HCT116 (cell line): ENCODE measurements at regions not wholly inside any gene's neighbourhood (a gene's known extent, or its start where the extent isn't known, plus 50 kb on each side); places are given as distances from the start of the nearest gene placed in this dataset.

Experiments
- ATAC-seq: fragments of 200-7000 bp; cut with Tn5 transposase; 2 replicates; pipeline ENCODE4 v1.9.1; 2020; ENCODE audit warnings: mild to moderate bottlenecking, moderate library complexity
- BruUV-seq: library from RNA; stranded (reverse); fragments of 400-500 nt; replicated peaks from 2 replicates; lab custom pipeline; 2021; lab: Mats Ljungman, UMichigan
- CTCF ChIA-PET: fragments of 300-600 bp; sonication (Branson Sonifier 250); formaldehyde crosslinking; loops from one replicate; lab custom pipeline; 2021; ENCODE audit warnings: antibody characterized with exemption; lab: Charles Lee
- POLR2A ChIA-PET: fragments of 300-600, 350-600 bp; sonication (Branson Sonifier 250); formaldehyde crosslinking; loops from one replicate; lab custom pipeline; 2021; ENCODE audit warnings: antibody characterized with exemption; lab: Charles Lee
- RAD21 ChIA-PET, 2 experiments: fragments of 300-600 bp; sonication (Branson Sonifier 250); formaldehyde crosslinking; loops; one replicate each; lab custom pipeline; 2023; ENCODE audit warnings: low total read pairs in 2 of 2; ENCODE audit not compliant: uncharacterized antibody in 2 of 2, unreplicated experiment in 2 of 2, low non-redundant PET in 1 of 2; lab: Charles Lee
- DNase-seq: peaks from one replicate; pipeline ENCODE4 v3.0.0-alpha.2; 2010; ENCODE audit warnings: low read depth, low spot score
- H2AFZ ChIP-seq: fragments of 200-600 bp; shearing (Covaris generic), sonication (generic); 2 replicates; pipeline ENCODE4 v1.6.1; 2017; ENCODE audit warnings: low read depth, mixed run types, mixed read lengths, antibody characterized with exemption, low read length; ENCODE audit not compliant: poor library complexity, severe bottlenecking
- H3K27ac ChIP-seq: 2 replicates; pipeline ENCODE4 v1.5.1; 2012; ENCODE audit warnings: low read depth, low read length
- H3K27me3 ChIP-seq: fragments of 200-600 bp; sonication (generic); 2 replicates; pipeline ENCODE4 v1.6.1; 2016; ENCODE audit warnings: mixed run types, low read length, mixed read lengths; ENCODE audit not compliant: insufficient read depth
- H3K36me3 ChIP-seq, 2 experiments: fragments of 200-500 bp in 1 of 2; fragments of 200-600 bp in 1 of 2; sonication (Bioruptor generic) in 1 of 2; sonication (generic) in 1 of 2; 2 replicates each; pipeline versions ENCODE4 v1.5.1 to v1.6.1; 2014 to 2016; ENCODE audit warnings: low read length in 2 of 2, inconsistent platforms in 1 of 2, mixed read lengths in 1 of 2, mixed run types in 1 of 2; ENCODE audit not compliant: insufficient read depth in 2 of 2, control insufficient read depth in 1 of 2
- H3K4me1 ChIP-seq, 2 experiments: fragments of 200-600 bp in 1 of 2; sonication (generic) in 1 of 2; 2 replicates each; pipeline versions ENCODE4 v1.5.1 to v1.6.1; 2012 to 2017; ENCODE audit warnings: low read length in 2 of 2, inconsistent platforms in 1 of 2, mild to moderate bottlenecking in 1 of 2, mixed read lengths in 1 of 2, mixed run types in 1 of 2, moderate library complexity in 1 of 2; ENCODE audit not compliant: insufficient read depth in 2 of 2, control insufficient read depth in 1 of 2
- H3K4me2 ChIP-seq: fragments of 200-600 bp; sonication (generic); 2 replicates; pipeline ENCODE4 v1.6.1; 2017; ENCODE audit warnings: mixed run types, low read length, mixed read lengths
- H3K4me3 ChIP-seq, 2 experiments: fragments of 200-600 bp in 1 of 2; sonication (generic) in 1 of 2; replicated peaks in 1 of 2; 2 replicates each; pipeline ENCODE4 v1.5.1; 2011 to 2016; ENCODE audit warnings: low read length in 2 of 2, control low read depth in 1 of 2, low read depth in 1 of 2, mild to moderate bottlenecking in 1 of 2, mixed read lengths in 1 of 2, mixed run types in 1 of 2
- H3K79me2 ChIP-seq: fragments of 200-600 bp; sonication (generic); 2 replicates; pipeline ENCODE4 v1.6.1; 2017; ENCODE audit warnings: mild to moderate bottlenecking, mixed run types, low read length, moderate library complexity, mixed read lengths; ENCODE audit not compliant: insufficient read depth
- H3K9ac ChIP-seq: fragments of 200-600 bp; sonication (generic); 2 replicates; pipeline ENCODE4 v1.6.1; 2016; ENCODE audit warnings: low read length, mixed read lengths
- H3K9me2 ChIP-seq: fragments of 200-600 bp; sonication (generic), shearing (Covaris generic); 2 replicates; pipeline ENCODE4 v1.6.1; 2017; ENCODE audit warnings: mixed run types, mild to moderate bottlenecking, moderate library complexity; ENCODE audit not compliant: insufficient read depth
- H3K9me3 ChIP-seq, 2 experiments: fragments of 200-500 bp in 1 of 2; fragments of 200-600 bp in 1 of 2; sonication (Bioruptor generic) in 1 of 2; sonication (generic) in 1 of 2; 2 replicates each; pipeline ENCODE4 v1.6.1; 2014 to 2017; ENCODE audit warnings: low read length in 2 of 2, mixed read lengths in 2 of 2, inconsistent platforms in 1 of 2, low read depth in 1 of 2, mild to moderate bottlenecking in 1 of 2, mixed run types in 1 of 2, moderate library complexity in 1 of 2; ENCODE audit not compliant: control insufficient read depth in 1 of 2, insufficient read depth in 1 of 2
- H4K20me1 ChIP-seq: fragments of 200-600 bp; sonication (generic), shearing (Covaris generic); 2 replicates; pipeline ENCODE4 v1.6.1; 2017; ENCODE audit warnings: mixed run types, mild to moderate bottlenecking, moderate library complexity; ENCODE audit not compliant: insufficient read depth
- CEBPB ChIP-seq: IDR thresholded peaks from 2 replicates; pipeline ENCODE4 v1.6.1; 2012; ENCODE audit warnings: low read depth
- CTCF ChIP-seq, 3 experiments: fragments of 200-600 bp in 1 of 3; sonication (generic) in 1 of 3; IDR thresholded peaks in 2 of 3; conservative IDR thresholded peaks in 1 of 3; 2 replicates each; pipeline ENCODE4 v1.5.1; 2012 to 2017; ENCODE audit warnings: low read depth in 2 of 3, low read length in 2 of 3, antibody characterized with exemption in 1 of 3, borderline replicate concordance in 1 of 3, control low read depth in 1 of 3, mild to moderate bottlenecking in 1 of 3, mixed read lengths in 1 of 3, mixed run types in 1 of 3, moderate library complexity in 1 of 3; ENCODE audit not compliant: insufficient read depth in 1 of 3
- EGR1 ChIP-seq: IDR thresholded peaks from 2 replicates; pipeline ENCODE4 v1.6.1; 2012; ENCODE audit warnings: low read depth
- ELF1 ChIP-seq: IDR thresholded peaks from 2 replicates; pipeline ENCODE4 v1.6.1; 2012; ENCODE audit warnings: low read depth, borderline replicate concordance
- EZH2 ChIP-seq: fragments of 200-600 bp; sonication (generic); IDR thresholded peaks from 2 replicates; pipeline ENCODE4 v1.6.1; 2017; ENCODE audit warnings: antibody characterized with exemption, mixed run types
- EZH2phosphoT487 ChIP-seq: fragments of 200-600 bp; IDR thresholded peaks from 2 replicates; pipeline ENCODE4 v1.6.1; 2018; ENCODE audit warnings: antibody characterized with exemption, borderline replicate concordance
- FOSL1 ChIP-seq: IDR thresholded peaks from 2 replicates; pipeline ENCODE4 v1.6.1; 2012; ENCODE audit warnings: low read depth
- JUND ChIP-seq: IDR thresholded peaks from 2 replicates; pipeline ENCODE4 v1.6.1; 2012
- POLR2A ChIP-seq: IDR thresholded peaks from 2 replicates; pipeline ENCODE4 v1.7.0; 2011; ENCODE audit warnings: borderline replicate concordance; ENCODE audit not compliant: insufficient read depth, insufficient read length; ENCODE audit errors: extremely low read depth
- RAD21 ChIP-seq: IDR thresholded peaks from 2 replicates; pipeline ENCODE4 v1.6.1; 2012; ENCODE audit warnings: low read depth, mild to moderate bottlenecking
- SIN3A ChIP-seq: IDR thresholded peaks from 2 replicates; pipeline ENCODE4 v1.6.1; 2012; ENCODE audit warnings: low read depth
- TCF7L2 ChIP-seq: IDR thresholded peaks from 2 replicates; pipeline ENCODE4 v1.7.0; 2011; ENCODE audit warnings: borderline replicate concordance, inconsistent platforms; ENCODE audit not compliant: insufficient read depth, insufficient read length; ENCODE audit errors: extremely low read depth
- YY1 ChIP-seq: IDR thresholded peaks from 2 replicates; pipeline ENCODE4 v1.6.1; 2011; ENCODE audit warnings: low read length, low read depth, moderate library complexity, mild to moderate bottlenecking; ENCODE audit not compliant: insufficient replicate concordance; ENCODE audit errors: extremely low read depth
- intact Hi-C: fragments of 100-400 bp; cut with micrococcal nuclease; formaldehyde crosslinking; loops from 2 replicates; pipeline ENCODE4 v1.10.0; 2022
- TF ChIP-seq, protein P1 (sequence below): IDR thresholded peaks from 2 replicates; pipeline ENCODE4 v1.6.1; 2011; ENCODE audit warnings: mild to moderate bottlenecking, low read length, moderate library complexity; ENCODE audit not compliant: insufficient replicate concordance; ENCODE audit errors: extremely low read depth
- TF ChIP-seq, protein P2 (sequence below): IDR thresholded peaks from 2 replicates; pipeline ENCODE4 v1.6.1; 2012
- TF ChIP-seq, protein P3 (sequence below): IDR thresholded peaks from 2 replicates; pipeline ENCODE4 v1.6.1; 2012; ENCODE audit warnings: low read depth

DNA sequence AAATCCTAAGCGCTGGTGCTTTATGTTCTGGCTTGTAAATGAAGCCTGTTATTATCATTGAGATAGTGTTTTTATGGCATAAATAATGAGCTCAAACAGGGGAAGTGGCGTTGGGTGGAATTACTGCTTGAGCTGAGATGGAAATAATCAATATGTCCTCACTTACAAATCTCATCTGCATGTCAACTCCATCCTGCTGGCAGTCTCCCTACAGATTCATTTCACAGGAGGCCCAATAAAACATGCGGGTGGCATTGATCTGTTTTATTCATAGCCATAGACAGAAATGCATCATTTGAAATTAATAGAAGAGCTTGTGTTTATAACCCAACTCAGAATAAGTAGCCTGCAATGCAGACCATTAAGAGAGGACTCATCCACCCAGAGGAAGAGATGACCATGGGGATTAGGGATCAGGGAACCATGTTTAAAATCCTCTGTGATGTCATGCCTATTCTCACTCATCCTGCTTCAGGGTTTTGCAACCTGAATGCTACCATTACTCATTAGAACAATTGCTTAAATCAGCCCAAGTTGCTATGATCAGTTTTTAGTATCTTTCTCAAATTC, 680.4 kb downstream of the TLR4 start:
- H2AFZ ChIP-seq, result no peak overlapping the region
- no peak for DNase-seq
- BruUV-seq, result no TSS peak
- no peaks in the 10 kb centered on the region for H3K79me2 ChIP-seq
- H3K4me1 ChIP-seq, result no peaks in the 10 kb centered on the region
- H3K27ac ChIP-seq, result no peak overlapping the region
- H3K27me3 ChIP-seq, result no peaks in the 10 kb centered on the region
- no peaks in the 10 kb centered on the region for H3K36me3 ChIP-seq
- H3K4me3 ChIP-seq, result no peak overlapping the region
- ChIA-PET CTCF (no interaction called here), RAD21 (no interaction called here), POLR2A (no interaction called here)
- no peak for ATAC-seq
- H3K9ac ChIP-seq, result no peak overlapping the region
- TF ChIP-seq EGR1 (no peak), TCF7L2 (no peak), EZH2 (no peak), RAD21 (no peak), JUND (no peak), SIN3A (no peak), YY1 (no peak), CTCF (IDR thresholded peaks at IDR 0.05 in 2 of 3, conservative IDR thresholded peaks at IDR 0.05 in 1 of 3; ENCODE audit: borderline replicate concordance in 1 of 3, insufficient read depth in 1 of 3, low read depth in 2 of 3, low read length in 2 of 3) (no peak), CEBPB (no peak), FOSL1 (no peak), EZH2phosphoT487 (no peak), ELF1 (no peak), POLR2A (no peak)
- TF ChIP-seq, protein P1, sequence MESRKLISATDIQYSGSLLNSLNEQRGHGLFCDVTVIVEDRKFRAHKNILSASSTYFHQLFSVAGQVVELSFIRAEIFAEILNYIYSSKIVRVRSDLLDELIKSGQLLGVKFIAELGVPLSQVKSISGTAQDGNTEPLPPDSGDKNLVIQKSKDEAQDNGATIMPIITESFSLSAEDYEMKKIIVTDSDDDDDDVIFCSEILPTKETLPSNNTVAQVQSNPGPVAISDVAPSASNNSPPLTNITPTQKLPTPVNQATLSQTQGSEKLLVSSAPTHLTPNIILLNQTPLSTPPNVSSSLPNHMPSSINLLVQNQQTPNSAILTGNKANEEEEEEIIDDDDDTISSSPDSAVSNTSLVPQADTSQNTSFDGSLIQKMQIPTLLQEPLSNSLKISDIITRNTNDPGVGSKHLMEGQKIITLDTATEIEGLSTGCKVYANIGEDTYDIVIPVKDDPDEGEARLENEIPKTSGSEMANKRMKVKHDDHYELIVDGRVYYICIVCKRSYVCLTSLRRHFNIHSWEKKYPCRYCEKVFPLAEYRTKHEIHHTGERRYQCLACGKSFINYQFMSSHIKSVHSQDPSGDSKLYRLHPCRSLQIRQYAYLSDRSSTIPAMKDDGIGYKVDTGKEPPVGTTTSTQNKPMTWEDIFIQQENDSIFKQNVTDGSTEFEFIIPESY, result no peak
- TF ChIP-seq, protein P2, sequence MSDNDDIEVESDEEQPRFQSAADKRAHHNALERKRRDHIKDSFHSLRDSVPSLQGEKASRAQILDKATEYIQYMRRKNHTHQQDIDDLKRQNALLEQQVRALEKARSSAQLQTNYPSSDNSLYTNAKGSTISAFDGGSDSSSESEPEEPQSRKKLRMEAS, result no peak
- TF ChIP-seq, protein P3, sequence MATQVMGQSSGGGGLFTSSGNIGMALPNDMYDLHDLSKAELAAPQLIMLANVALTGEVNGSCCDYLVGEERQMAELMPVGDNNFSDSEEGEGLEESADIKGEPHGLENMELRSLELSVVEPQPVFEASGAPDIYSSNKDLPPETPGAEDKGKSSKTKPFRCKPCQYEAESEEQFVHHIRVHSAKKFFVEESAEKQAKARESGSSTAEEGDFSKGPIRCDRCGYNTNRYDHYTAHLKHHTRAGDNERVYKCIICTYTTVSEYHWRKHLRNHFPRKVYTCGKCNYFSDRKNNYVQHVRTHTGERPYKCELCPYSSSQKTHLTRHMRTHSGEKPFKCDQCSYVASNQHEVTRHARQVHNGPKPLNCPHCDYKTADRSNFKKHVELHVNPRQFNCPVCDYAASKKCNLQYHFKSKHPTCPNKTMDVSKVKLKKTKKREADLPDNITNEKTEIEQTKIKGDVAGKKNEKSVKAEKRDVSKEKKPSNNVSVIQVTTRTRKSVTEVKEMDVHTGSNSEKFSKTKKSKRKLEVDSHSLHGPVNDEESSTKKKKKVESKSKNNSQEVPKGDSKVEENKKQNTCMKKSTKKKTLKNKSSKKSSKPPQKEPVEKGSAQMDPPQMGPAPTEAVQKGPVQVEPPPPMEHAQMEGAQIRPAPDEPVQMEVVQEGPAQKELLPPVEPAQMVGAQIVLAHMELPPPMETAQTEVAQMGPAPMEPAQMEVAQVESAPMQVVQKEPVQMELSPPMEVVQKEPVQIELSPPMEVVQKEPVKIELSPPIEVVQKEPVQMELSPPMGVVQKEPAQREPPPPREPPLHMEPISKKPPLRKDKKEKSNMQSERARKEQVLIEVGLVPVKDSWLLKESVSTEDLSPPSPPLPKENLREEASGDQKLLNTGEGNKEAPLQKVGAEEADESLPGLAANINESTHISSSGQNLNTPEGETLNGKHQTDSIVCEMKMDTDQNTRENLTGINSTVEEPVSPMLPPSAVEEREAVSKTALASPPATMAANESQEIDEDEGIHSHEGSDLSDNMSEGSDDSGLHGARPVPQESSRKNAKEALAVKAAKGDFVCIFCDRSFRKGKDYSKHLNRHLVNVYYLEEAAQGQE, result no peak
- peaks cover 12 to 14% of the 10 kb centered on the region in 2 experiments; a peak in 2 of 4 replicates for H3K9me3 ChIP-seq
- H3K4me2 ChIP-seq, result no peak overlapping the region
- H3K9me2 ChIP-seq, result no peaks in the 10 kb centered on the region
- H4K20me1 ChIP-seq, result no peaks in the 10 kb centered on the region
- intact Hi-C loops, result no loop called here
